ENCODE measurements at regions not wholly inside any gene's neighbourhood (a gene's known extent, or its start where the extent isn't known, plus 50 kb on each side); places are given as distances from the start of the nearest gene placed in this dataset.

- no peak for DNase-seq
- no TSS peak for BruUV-seq (replicated peaks)
- H3K4me3 ChIP-seq (ENCODE audit: low read length) = no peak overlapping the region
- H4K20me1 ChIP-seq (ENCODE audit: low read length) = no peaks in the 10 kb centered on the region
- H3K4me2 ChIP-seq (ENCODE audit: low read length) = no peak overlapping the region
- no peak for ATAC-seq
- TF ChIP-seq EZH2 (IDR thresholded peaks at IDR 0.05; ENCODE audit: low read length, unreplicated experiment) (no peak), CTCF (conservative IDR thresholded peaks at IDR 0.05; ENCODE audit: low read depth, low read length) (no peak), EZH2phosphoT487 (IDR thresholded peaks at IDR 0.05; ENCODE audit: borderline replicate concordance, low read length) (no peak)
- H3K79me2 ChIP-seq (ENCODE audit: low read length) = no peaks in the 10 kb centered on the region
- H3F3A ChIP-seq (ENCODE audit: low read length, unreplicated experiment) = peaks cover 6% of the 10 kb centered on the region
- no peaks in the 10 kb centered on the region for H3K9me2 ChIP-seq (replicated peaks; ENCODE audit: low read length)
- intact Hi-C loops (cut with micrococcal nuclease) = no loop called here
- H3K27ac ChIP-seq (ENCODE audit: low read length) = no peak overlapping the region
- peaks cover 14% of the 10 kb centered on the region for H3K4me1 ChIP-seq (ENCODE audit: insufficient read depth, low read length)
- H2AFZ ChIP-seq (ENCODE audit: low read length) = no peak overlapping the region
- ChIA-PET CTCF (no interaction called here), POLR2A (ENCODE audit: unreplicated experiment) (no interaction called here)
- no peaks in the 10 kb centered on the region for H3K9me3 ChIP-seq (ENCODE audit: low read length)
- no peak overlapping the region for H3K9ac ChIP-seq (ENCODE audit: low read length)
- H3K36me3 ChIP-seq (ENCODE audit: low read depth, low read length) = no peaks in the 10 kb centered on the region
- no peaks in the 10 kb centered on the region for H3K27me3 ChIP-seq (ENCODE audit: low read length)
Measured at GRCh38 chr2:45115181-45115580, 105.9 kb upstream of the SIX2 start.

GRCh38 chr2:45114221-45114955, 105.1 kb upstream of the SIX2 start:
- Histone ChIP-seq H3K4me2 (ENCODE audit: low read length) (no peak overlapping the region), H3K9ac (ENCODE audit: low read length) (no peak overlapping the region), H3K79me2 (ENCODE audit: low read length) (no peaks in the 10 kb centered on the region), H3K4me3 (ENCODE audit: low read length) (no peak overlapping the region), H3K27ac (ENCODE audit: low read length) (no peak overlapping the region), H3K9me3 (ENCODE audit: low read length) (no peaks in the 10 kb centered on the region), H2AFZ (ENCODE audit: low read length) (no peak overlapping the region), H3K36me3 (ENCODE audit: low read depth, low read length) (no peaks in the 10 kb centered on the region), H3F3A (ENCODE audit: low read length, unreplicated experiment) (peaks cover 3% of the 10 kb centered on the region), H3K9me2 (replicated peaks; ENCODE audit: low read length) (no peaks in the 10 kb centered on the region), H3K27me3 (ENCODE audit: low read length) (no peaks in the 10 kb centered on the region), H4K20me1 (ENCODE audit: low read length) (no peaks in the 10 kb centered on the region), H3K4me1 (ENCODE audit: insufficient read depth, low read length) (peaks cover 6% of the 10 kb centered on the region)
- ChIA-PET CTCF (no interaction called here), POLR2A (ENCODE audit: unreplicated experiment) (no interaction called here)
- ATAC-seq (no peak), DNase-seq (no peak)
- no peak for TF ChIP-seq EZH2 (IDR thresholded peaks at IDR 0.05; ENCODE audit: low read length, unreplicated experiment)
- TF ChIP-seq CTCF (conservative IDR thresholded peaks at IDR 0.05; ENCODE audit: low read depth, low read length) = no peak
- TF ChIP-seq EZH2phosphoT487 (IDR thresholded peaks at IDR 0.05; ENCODE audit: borderline replicate concordance, low read length) = no peak
- intact Hi-C loops (cut with micrococcal nuclease) = no loop called here
- no TSS peak for BruUV-seq (replicated peaks)

GRCh38 chr2:45112750-45113149, 103.5 kb upstream of the SIX2 start:
- CTCF ChIA-PET = no interaction called here
- H3K9me3 ChIP-seq (ENCODE audit: low read length) = no peaks in the 10 kb centered on the region
- no peaks in the 10 kb centered on the region for H3K27me3 ChIP-seq (ENCODE audit: low read length)
- POLR2A ChIA-PET (ENCODE audit: unreplicated experiment) = no interaction called here
- H3F3A ChIP-seq (ENCODE audit: low read length, unreplicated experiment) = no peaks in the 10 kb centered on the region
- no peaks in the 10 kb centered on the region for H3K79me2 ChIP-seq (ENCODE audit: low read length)
- no TSS peak for BruUV-seq (replicated peaks)
- no peaks in the 10 kb centered on the region for H3K9me2 ChIP-seq (replicated peaks; ENCODE audit: low read length)
- H3K27ac ChIP-seq (ENCODE audit: low read length) = no peak overlapping the region
- H2AFZ ChIP-seq (ENCODE audit: low read length) = no peak overlapping the region
- DNase-seq (no peak), ATAC-seq (no peak)
- H3K4me1 ChIP-seq (ENCODE audit: insufficient read depth, low read length) = no peaks in the 10 kb centered on the region
- no peak overlapping the region for H3K9ac ChIP-seq (ENCODE audit: low read length)
- H3K36me3 ChIP-seq (ENCODE audit: low read depth, low read length) = no peaks in the 10 kb centered on the region
- intact Hi-C loops (cut with micrococcal nuclease) = no loop called here
- H3K4me3 ChIP-seq (ENCODE audit: low read length) = no peak overlapping the region
- no peak overlapping the region for H3K4me2 ChIP-seq (ENCODE audit: low read length)
- H4K20me1 ChIP-seq (ENCODE audit: low read length) = no peaks in the 10 kb centered on the region
- TF ChIP-seq EZH2phosphoT487 (IDR thresholded peaks at IDR 0.05; ENCODE audit: borderline replicate concordance, low read length) (no peak), EZH2 (IDR thresholded peaks at IDR 0.05; ENCODE audit: low read length, unreplicated experiment) (no peak), CTCF (conservative IDR thresholded peaks at IDR 0.05; ENCODE audit: low read depth, low read length) (no peak)
